Astrocyte of the hippocampus (primary cell): ENCODE measurements at regions not wholly inside any gene's neighbourhood (a gene's known extent, or its start where the extent isn't known, plus 50 kb on each side); places are given as distances from the start of the nearest gene placed in this dataset.

Experiments used
- DNase-seq: peaks from one replicate; pipeline ENCODE4 v3.0.0; 2011; ENCODE audit warnings: low read depth, low spot score

DNA sequence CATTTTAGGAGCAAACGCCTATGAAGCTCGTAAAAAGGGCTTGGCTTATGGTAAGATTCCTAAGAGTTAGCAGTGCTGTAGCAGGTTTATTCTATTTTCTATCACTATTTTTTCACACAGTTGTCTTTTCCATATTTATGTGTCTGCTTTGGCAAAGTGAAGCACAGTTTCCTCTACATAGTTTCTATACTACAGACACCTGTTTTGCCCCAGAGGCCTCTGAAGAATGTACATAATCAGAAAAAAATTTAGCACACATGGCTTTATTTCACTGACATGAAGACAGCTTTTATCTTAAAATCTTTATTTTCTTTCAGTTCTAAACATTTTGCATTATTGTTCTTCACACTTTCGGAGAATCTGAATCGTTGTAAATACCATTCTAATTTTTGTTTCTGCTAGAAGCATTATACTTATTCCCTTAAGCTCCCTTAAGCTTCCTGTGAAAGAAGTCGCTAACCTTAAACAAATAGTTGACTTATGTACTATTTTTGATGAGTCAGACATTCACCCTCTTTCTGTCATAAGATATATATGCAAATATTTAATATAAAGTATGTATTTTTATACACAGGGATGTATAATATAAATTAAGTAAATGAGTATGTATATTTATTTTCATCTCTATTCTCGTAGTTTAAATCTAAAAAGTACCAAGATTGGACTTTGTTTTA lies 816.0 kb downstream of the OLFM4 start:
- no peak for DNase-seq

DNA sequence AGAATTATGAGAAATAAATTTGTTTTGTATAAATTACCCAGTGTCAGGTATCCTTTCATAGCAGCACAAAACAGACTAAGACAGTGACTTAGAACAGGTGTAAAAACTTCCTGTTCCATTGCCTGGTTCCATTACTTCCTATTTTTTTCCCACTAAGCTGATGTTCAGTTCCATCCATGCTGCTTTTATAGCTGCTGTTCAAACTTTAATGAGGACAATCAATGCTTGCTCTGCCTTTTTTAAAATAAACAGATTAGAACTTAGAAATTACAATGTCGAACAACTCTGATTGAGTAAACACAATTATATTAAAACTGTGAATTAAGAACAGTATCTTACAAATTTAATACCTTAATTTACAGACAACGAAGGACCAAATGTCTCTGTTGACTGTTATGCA lies 818.9 kb downstream of the OLFM4 start:
- no peak for DNase-seq

DNA sequence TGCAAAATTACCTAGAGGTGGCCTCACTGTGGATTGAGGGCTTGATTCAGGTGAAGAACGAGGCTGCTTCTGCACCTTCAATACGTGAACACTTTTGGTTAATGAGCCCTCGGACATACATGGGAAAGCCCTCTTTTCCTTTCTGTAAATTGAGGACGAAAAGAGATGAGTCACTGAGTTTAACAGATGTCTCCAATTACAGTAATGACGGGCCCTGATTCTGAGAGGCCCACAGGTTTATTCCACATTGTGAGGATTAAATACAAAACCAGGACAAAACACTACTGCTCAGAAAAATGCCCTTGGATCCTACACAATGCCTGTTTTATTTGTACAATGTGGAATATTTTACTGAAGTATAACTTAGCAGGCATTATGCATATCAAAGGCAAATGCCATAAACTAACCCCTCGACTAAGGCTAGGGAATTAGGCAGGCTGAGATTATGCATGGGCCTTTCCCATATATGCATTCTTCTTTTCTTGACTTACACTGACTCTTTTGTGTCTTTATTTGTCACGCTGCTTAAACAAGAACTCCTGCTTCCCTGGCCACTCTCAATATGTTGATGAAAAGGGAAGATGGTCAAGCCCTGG lies 819.9 kb downstream of the OLFM4 start:
- DNase-seq, result peak; percentile 1

DNA sequence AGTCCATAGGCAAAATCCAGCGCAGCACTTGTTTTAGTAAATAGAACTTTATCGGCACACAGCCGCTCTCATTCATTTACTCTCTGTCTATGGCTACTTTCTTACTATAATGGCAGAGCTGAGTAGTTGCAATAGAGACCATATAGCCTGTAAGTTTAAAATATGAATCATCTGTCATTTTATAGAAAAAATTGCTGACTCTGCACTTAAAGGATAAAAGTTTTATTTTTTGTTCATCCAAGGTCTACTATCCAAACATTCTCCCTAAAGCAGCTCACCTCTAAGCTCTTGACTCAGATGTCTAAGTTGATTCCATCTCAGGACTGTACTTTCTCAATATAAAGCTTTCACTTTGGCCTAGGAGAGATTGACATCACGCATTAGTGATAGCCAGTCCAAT lies 825.7 kb downstream of the OLFM4 start:
- no peak for DNase-seq

DNA sequence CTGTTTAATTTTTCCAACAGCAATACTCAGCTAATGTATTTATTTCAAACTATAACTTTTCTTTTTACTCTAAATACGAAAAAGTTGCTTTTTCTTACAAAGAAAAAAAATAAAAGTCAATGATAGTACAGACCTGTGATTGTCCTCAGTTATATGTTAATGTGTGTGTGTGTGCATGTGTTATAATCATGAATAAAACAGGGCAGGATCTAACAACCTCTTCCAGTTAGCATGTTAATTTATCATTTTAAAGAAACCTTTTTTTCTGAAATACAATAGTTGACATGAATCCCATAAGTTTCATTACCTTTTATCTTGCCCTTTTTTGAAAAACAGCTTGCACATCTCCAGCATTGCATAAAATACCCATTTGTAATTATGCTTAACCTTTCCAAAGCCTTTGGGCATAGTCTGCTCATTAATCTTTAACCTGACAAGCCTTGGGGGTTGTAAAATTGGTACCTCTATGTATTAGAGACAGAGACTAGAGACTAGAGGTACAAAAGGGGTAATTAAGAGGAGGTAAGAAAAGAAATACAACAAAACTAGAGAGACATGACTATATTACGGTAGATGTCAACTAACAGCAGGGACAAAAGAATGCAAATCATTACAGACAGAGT lies 828.1 kb downstream of the OLFM4 start:
- DNase-seq, result no peak

DNA sequence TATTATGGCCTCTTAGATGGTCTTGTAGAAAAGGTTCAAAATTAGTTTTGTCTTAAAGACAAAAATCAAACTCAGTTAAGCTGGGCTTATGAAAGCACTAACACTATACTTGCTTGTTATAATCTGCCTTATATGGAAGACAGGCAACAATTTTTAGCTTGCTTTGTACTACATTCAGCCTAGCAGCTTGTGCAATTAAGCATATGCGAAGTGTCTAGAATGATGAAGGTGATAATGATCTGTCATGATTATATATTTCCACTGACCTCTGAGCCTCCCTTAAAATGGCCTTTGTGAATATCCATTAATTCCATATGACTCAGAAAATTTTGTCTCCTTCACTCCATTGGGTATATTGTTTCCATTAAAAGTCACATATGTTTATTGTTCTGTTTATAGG lies 834.9 kb downstream of the OLFM4 start:
- no peak for DNase-seq

DNA sequence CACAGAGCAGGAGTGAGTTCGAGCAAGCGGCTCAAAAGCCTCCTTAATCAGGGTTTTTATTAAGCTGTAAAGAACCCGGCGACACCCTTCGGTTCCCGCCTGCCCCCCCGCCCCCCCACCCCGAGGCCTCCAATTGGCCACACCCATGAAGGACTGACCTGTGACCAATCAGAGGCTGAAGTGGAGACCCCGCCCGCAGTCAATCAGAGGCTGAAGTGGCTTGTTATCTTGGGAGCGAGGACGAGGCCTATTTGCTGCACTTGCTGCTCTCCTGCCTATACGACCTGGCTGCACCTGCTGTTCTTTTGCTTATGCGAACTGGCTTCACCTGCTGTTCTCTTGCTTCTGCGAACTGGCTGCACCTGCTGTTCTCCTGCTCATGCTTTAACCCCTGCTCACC lies 844.9 kb downstream of the OLFM4 start:
- no peak for DNase-seq

DNA sequence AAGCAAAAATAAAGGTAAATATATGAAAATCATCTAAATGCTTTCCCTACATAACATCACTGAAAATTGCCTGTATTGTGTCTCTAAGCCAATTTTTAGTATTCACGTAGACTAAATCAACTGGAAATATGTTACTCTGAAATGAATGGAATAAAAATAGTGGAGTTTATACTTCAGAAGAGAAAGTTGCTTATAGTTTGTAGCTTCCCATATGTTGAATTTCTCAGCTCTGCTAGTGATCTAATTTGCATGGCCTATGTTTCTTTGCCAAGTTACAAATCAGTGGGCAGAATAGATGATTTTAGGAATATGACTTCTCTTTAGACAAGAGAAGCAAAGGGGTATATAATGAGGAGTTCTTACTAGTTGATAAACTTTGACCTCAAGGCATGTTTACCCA lies 850.2 kb downstream of the OLFM4 start:
- no peak for DNase-seq

DNA sequence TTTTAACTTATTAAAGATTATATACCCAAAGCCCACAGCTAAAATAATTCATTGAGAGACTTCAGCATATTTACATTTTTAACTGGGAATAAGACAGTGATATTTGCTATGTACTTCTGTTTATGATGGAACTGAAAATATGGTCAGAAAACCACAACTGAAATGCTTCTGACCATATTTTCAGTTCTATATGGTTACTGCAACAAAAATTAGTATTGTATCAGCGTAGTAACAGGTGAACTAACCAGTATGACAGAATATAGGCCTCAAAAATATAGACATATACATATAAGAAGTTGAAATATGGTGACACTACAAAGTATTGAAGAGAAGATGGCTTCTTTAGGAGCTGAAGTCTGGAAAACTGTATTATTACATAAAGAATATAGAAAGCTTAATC lies 857.4 kb downstream of the OLFM4 start:
- no peak for DNase-seq

DNA sequence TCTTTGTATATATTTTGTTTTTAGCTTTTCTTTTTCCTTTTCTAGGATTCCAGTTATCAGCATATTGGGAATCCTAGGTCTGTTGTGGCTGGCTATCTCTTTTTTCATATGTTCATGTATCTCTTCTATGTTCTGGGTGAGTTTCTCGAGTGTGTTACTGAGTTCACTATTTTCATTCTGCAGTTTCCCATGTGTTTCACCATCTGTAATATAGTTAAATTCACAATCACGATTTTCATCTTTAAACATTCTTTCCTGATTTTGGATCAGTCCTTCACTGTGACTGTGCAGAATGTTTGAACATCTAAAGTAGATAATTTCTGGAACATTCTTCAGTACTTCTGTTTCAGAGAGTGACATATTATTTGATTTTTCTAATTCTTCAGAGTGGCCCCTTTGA lies 862.1 kb downstream of the OLFM4 start:
- no peak for DNase-seq

DNA sequence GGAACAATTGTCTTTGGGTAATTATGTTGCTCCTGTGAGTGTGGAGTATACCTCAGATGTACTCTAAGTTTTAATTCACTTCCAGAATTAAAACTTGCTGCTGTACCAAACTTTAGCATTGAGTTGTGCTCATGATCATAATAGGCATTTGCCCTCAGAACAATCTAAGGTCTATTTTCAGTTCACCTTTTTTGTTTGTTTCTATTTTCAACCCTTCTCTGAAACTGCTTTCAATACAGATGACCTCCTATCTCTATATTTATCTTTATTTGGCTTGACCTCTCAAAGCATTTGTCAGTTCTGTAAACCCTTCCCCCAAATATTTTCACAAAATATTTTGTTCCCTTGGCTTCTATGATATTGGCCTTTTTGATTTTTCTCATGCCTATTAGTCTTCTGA lies 873.0 kb downstream of the OLFM4 start:
- DNase-seq, result no peak

DNA sequence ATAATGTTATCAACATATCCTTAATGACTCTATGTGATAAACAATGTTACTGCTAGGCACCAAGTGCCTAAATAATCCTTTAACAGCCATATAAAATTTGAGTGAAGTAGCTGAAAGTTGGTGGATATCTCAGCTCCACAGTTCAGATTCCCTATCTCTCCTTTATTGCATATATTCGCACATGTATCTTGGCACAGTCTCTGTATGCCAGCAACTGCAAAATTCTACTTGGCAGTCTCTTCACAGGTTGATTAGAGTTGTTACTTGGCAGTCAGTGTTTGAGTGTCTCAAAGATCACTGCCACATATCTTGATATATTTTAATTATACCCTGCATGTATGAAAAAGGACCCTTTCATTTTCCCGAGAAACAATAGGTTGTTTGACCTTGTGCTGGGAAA lies 879.3 kb downstream of the OLFM4 start:
- no peak for DNase-seq

DNA sequence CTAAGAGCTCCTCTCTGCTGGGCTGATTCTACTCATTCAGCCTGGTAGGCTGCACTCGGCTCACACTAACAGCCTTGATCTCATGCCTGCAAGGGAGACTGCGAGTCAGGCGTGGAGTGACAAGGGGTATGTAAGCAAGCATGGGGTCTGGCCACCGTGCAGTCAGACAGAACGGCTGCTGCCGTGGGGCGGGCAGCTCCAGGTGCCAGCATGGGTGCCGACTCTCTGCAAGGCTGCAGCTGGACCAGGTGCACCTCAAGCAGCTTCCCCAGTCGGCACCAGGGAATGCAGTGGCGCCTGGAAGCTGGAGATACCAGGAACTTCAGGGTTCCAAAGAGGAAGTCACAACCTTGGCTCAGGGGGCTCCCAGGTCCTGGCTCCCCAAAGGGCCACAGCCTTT lies 892.3 kb downstream of the OLFM4 start:
- DNase-seq, result no peak

DNA sequence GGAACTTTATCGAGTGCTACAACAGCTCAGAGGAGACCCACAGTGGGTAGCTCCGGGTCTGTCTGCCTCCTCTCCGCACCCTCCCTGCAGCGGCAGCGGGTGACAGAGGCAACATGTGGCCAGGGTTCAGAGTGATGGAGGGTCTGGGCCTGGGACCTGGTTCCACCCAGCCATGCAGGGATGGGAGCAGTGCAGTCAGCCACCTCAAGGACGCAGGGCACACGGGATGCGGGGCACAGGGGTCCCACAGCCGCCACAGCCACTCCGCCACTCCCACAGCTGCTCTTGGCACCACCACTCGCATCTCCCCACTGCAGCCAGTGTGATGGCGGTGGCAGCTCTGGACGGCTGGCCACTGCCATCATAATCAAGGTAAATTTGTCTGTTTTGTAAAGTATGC lies 892.9 kb downstream of the OLFM4 start:
- DNase-seq, result no peak

DNA sequence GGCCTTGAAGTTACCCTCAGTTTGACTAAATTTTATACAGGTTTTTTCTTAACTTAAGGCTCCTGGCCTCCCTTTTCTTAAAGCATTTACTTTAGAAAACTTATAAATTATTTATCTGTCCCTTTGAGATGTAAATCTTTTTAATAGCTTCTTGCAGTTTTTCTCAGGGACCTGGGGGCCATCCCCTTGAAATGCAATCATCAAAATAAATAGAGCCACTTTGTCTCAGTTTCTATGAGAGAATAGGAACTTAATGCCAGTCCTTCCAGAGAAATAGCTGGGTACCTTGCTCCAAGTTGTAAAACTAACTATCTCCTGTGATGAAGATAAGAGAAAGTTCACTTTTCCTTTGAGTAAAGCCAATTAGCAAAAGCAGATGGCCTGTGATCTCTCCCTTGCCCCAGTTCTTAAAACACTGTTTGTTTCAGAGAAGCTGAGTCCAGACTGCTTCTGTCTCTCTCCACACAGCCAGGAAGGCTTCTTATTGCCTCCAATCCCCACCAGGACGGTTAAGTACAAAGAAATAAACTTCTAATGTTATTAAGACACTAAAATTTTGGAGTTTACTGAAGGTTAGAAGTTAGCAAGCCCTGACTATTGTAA lies 913.1 kb downstream of the OLFM4 start:
- no peak for DNase-seq

DNA sequence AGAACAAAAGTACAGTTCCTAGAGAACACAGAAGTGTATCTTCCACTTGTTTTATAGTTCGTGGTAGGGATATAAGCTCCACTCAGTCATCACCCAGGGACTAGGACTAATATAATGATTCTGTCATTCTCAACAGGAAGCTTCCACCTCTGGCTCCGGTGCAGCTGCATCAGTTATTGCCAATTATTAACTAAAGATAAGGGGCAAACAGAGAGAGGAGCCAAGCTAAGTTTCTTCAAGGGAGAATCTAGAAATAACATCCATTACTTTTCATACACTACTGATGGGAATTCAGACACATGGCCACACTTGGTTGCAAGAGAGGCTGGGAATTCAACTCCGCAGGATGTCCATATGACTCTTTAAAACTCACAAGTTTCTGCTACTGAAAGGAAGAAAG lies 917.9 kb downstream of the OLFM4 start:
- no peak for DNase-seq

DNA sequence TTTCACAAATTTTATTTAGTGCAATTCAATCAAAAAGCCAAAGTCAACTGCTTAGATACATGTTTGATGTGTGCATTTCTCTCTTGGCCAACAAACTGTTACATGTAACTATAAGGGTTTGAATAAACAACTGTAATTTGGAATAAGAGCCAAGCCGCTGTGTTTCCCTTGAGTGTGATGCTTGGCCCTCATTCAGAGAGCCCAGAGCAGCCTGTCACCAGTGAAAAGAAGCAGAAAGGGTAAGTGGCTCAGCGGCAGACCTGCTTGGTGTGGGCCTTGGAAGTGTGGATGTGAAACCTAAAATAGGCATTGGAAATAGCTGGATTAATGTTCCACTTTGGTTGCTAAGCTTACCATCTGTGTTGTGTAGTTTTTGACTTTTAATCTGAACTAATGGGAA lies 924.6 kb downstream of the OLFM4 start:
- peak; percentile 35 for DNase-seq
